DND-41 (cell line): ENCODE measurements at regions not wholly inside any gene's neighbourhood (a gene's known extent, or its start where the extent isn't known, plus 50 kb on each side); places are given as distances from the start of the nearest gene placed in this dataset.
A peak's percentile ranks its signal among the peaks of the same experiment; 100 is the strongest.

Experiments
- ATAC-seq: fragments of 200-7000 bp; cut with Tn5 transposase; 3 replicates; pipeline ENCODE4 v1.9.1; 2021; ENCODE audit warnings: low read depth; ENCODE audit not compliant: insufficient read depth
- DNase-seq: peaks from one replicate; pipeline ENCODE4 v3.0.0-alpha.2; 2020
- H2AFZ ChIP-seq: 2 replicates; pipeline ENCODE4 v1.6.0; 2012; ENCODE audit warnings: low read depth, low read length
- H3K27ac ChIP-seq: 2 replicates; pipeline ENCODE4 v1.5.1; 2012; ENCODE audit warnings: low read length, inconsistent platforms
- H3K27me3 ChIP-seq: fragments of 200-600 bp; sonication (generic); 2 replicates; pipeline ENCODE4 v1.6.0; 2012; ENCODE audit warnings: low read length, mild to moderate bottlenecking, inconsistent platforms; ENCODE audit not compliant: insufficient read depth, poor library complexity
- H3K36me3 ChIP-seq: 2 replicates; pipeline ENCODE4 v1.5.1; 2012; ENCODE audit warnings: low read length, inconsistent platforms; ENCODE audit not compliant: insufficient read depth
- H3K4me1 ChIP-seq: 2 replicates; pipeline ENCODE4 v1.5.1; 2012; ENCODE audit warnings: mild to moderate bottlenecking, low read length; ENCODE audit not compliant: insufficient read depth
- H3K4me2 ChIP-seq: 2 replicates; pipeline ENCODE4 v1.6.0; 2012; ENCODE audit warnings: mild to moderate bottlenecking, moderate library complexity, low read length, inconsistent platforms; ENCODE audit not compliant: insufficient read depth
- H3K4me3 ChIP-seq, 2 experiments: fragments of 200-600 bp in 1 of 2; shearing (Covaris generic) in 1 of 2; 2 replicates each; pipeline ENCODE4 v1.5.1; 2012 to 2016; ENCODE audit warnings: inconsistent platforms in 2 of 2, low read length in 2 of 2, mild to moderate bottlenecking in 2 of 2, low read depth in 1 of 2, moderate library complexity in 1 of 2
- H3K79me2 ChIP-seq: 2 replicates; pipeline ENCODE4 v1.6.0; 2012; ENCODE audit warnings: low read length, inconsistent platforms; ENCODE audit not compliant: insufficient read depth
- H3K9ac ChIP-seq: 2 replicates; pipeline ENCODE4 v1.6.0; 2012; ENCODE audit warnings: low read depth, mild to moderate bottlenecking, inconsistent platforms, low read length, moderate library complexity
- H3K9me3 ChIP-seq: 2 replicates; pipeline ENCODE4 v1.5.1; 2012; ENCODE audit warnings: low read length, moderate library complexity, mild to moderate bottlenecking, inconsistent platforms; ENCODE audit not compliant: insufficient read depth, severe bottlenecking
- H4K20me1 ChIP-seq: 2 replicates; pipeline ENCODE4 v1.6.0; 2012; ENCODE audit warnings: low read length; ENCODE audit not compliant: insufficient read depth
- EZH2 ChIP-seq: IDR thresholded peaks from 3 replicates; pipeline ENCODE4 v1.6.1; 2012; ENCODE audit warnings: borderline replicate concordance, low read depth, mild to moderate bottlenecking, moderate library complexity, low read length, inconsistent platforms; ENCODE audit not compliant: severe bottlenecking
- TF ChIP-seq, protein P1 (sequence below): IDR thresholded peaks from 2 replicates; pipeline ENCODE4 v1.5.1; 2012; ENCODE audit warnings: borderline replicate concordance, low read length, moderate library complexity, mild to moderate bottlenecking; ENCODE audit not compliant: poor library complexity, severe bottlenecking; ENCODE audit errors: extremely low read depth

DNA sequence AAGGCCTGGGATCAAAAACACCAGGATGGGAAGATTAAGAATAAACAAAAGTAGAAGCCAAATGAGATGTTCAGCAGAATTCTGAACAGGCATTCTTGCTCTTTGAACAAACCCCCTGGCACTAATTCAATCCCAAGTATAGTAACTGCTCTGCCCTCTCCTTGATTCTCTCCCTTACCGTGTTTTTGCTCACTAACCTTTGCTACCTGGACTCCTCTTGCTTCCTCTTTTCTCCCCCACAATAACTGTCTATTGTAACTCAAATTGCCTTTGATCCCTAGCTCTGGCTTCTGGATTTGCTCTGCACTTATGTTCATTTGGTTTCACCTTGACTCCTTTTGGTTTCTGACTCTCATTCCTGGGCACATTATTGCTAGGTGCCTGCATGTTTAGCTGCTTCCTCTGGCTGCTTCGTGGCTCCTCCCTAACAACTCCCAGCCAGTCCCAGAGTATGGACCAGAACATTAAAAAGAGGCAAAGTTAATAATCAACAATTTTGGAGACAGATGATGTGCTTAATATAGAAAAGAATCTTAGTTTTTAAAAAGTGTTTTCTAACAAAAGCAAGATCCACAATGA lies 65.4 kb upstream of the PHIP start:
- H4K20me1 ChIP-seq = no peaks in the 10 kb centered on the region
- H3K9me3 ChIP-seq = no peaks in the 10 kb centered on the region
- H3K4me3 ChIP-seq = no peak overlapping the region
- no peaks in the 10 kb centered on the region for H3K27me3 ChIP-seq
- H3K9ac ChIP-seq = no peak overlapping the region
- H2AFZ ChIP-seq = peak overlapping the region; percentile 31; the same call in 1 of the 2 replicates
- DNase-seq = no peak
- H3K36me3 ChIP-seq = no peaks in the 10 kb centered on the region
- H3K4me1 ChIP-seq = no peaks in the 10 kb centered on the region
- ATAC-seq = no peak
- TF ChIP-seq, protein P1, sequence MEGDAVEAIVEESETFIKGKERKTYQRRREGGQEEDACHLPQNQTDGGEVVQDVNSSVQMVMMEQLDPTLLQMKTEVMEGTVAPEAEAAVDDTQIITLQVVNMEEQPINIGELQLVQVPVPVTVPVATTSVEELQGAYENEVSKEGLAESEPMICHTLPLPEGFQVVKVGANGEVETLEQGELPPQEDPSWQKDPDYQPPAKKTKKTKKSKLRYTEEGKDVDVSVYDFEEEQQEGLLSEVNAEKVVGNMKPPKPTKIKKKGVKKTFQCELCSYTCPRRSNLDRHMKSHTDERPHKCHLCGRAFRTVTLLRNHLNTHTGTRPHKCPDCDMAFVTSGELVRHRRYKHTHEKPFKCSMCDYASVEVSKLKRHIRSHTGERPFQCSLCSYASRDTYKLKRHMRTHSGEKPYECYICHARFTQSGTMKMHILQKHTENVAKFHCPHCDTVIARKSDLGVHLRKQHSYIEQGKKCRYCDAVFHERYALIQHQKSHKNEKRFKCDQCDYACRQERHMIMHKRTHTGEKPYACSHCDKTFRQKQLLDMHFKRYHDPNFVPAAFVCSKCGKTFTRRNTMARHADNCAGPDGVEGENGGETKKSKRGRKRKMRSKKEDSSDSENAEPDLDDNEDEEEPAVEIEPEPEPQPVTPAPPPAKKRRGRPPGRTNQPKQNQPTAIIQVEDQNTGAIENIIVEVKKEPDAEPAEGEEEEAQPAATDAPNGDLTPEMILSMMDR = no peak
- TF ChIP-seq EZH2 = no peak
- no peak overlapping the region for H3K4me2 ChIP-seq
- no peak overlapping the region for H3K27ac ChIP-seq
- no peaks in the 10 kb centered on the region for H3K79me2 ChIP-seq

DNA sequence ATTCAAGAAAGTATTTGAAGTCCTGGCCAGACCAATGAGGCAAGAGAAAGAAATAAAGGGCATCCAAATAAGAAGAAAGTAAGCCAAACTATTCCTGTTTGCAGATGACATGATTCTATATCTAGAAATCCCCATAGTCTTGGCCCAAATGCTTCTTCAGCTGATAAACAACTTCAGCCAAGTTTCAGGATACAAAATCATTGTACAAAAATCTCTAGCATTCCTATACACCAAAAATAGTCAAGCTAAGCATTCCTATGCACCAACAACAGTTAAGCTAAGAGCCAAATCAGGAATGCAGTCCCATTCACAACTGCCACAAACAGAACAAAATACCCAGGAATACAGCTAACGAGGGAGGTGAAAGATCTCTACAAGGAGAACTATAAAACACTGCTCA lies 60.1 kb upstream of the PHIP start:
- Histone ChIP-seq H3K27ac (no peak overlapping the region), H3K4me1 (no peaks in the 10 kb centered on the region), H3K4me2 (no peak overlapping the region), H4K20me1 (no peaks in the 10 kb centered on the region), H3K79me2 (no peaks in the 10 kb centered on the region), H3K36me3 (no peaks in the 10 kb centered on the region), H3K4me3 (no peak overlapping the region), H2AFZ (no peak overlapping the region), H3K27me3 (no peaks in the 10 kb centered on the region), H3K9ac (no peak overlapping the region), H3K9me3 (peaks cover 16% of the 10 kb centered on the region)
- DNase-seq = no peak
- no peak for ATAC-seq
- TF ChIP-seq, protein P1 = no peak
- TF ChIP-seq EZH2 = no peak

DNA sequence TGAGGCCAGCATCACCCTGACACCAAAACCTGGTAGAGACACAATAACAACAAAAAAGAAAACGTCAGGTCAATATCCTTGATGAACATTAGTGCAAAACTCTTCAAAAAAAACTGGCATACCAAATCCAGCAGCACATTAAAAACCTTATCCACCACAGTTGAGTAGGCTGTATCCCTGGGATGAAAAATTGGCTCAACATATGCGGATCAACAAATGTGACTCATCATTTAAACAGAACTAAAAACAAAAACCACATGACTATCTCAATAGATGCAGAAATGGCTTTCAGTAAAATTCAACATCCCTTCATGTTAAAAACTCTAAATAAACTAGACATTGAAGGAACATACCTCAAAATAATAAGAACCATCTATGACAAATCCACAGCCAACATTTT lies 59.6 kb upstream of the PHIP start:
- Histone ChIP-seq H4K20me1 (no peaks in the 10 kb centered on the region), H3K4me1 (no peaks in the 10 kb centered on the region), H3K27ac (no peak overlapping the region), H3K4me2 (no peak overlapping the region), H3K4me3 (no peak overlapping the region), H3K79me2 (no peaks in the 10 kb centered on the region), H3K9me3 (peaks cover 16% of the 10 kb centered on the region), H2AFZ (no peak overlapping the region), H3K36me3 (no peaks in the 10 kb centered on the region), H3K9ac (no peak overlapping the region), H3K27me3 (no peaks in the 10 kb centered on the region)
- ATAC-seq = no peak
- no peak for TF ChIP-seq EZH2
- TF ChIP-seq, protein P1 = no peak
- no peak for DNase-seq
